ENCODE measurements at regions not wholly inside any gene's neighbourhood (a gene's known extent, or its start where the extent isn't known, plus 50 kb on each side); places are given as distances from the start of the nearest gene placed in this dataset.

DNA sequence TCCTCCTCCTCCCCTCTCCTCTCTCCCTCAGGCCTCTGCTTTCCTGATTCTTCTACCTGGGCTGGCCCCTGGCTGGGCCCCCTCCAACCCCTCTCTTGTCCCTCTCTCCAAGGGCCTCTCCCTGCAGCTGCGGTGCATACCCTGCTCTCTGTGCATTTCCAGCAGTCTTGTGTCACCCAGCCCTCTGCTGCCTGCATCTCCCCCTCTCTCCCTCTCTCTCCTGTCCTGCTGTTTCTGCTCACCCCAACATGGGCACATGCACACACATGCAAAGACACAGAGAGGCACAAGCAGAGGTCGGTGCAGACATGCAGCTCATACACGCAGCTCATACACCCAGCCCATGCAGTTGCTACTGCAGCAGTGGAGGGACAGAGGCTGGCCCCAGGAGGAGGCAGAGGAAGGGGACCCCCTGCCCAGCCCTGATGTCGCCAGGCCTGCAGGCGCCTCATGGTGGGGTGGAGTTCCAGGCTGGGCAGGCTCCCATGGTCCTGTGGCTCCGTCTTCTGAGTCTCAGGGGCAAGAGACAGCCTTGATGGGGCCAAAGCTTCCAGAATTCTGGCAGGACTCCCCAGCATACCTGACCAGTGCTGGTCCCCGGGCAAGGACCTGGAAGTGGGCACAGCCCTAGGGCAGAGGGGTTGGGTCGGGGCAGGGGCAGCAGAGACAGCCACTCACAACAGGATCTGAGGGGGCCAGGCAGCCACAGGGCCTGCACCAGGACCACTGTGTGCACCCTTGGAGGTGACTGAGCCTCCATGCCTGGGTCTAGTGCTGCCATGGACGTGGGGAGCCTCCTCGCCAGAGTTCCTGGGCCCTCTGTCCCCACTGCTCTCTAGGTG, 216.9 kb downstream of the C9orf50 start:
- 81% methylated on average over 5 of the region's 10 CpGs for WGBS (ENCODE audit: low lambda C conversion rate)
- Histone ChIP-seq H4K20me1 (ENCODE audit: insufficient read depth) (no peaks in the 10 kb centered on the region), H3K4me2 (no peak overlapping the region), H3K9me3 (no peaks in the 10 kb centered on the region), H3K79me2 (ENCODE audit: insufficient read depth) (no peaks in the 10 kb centered on the region), H3K9ac (no peak overlapping the region), H3K27ac (ENCODE audit: low read depth in 2 of 2, low read length in 1 of 2) (no peak overlapping the region), H3K36me3 (replicated peaks in 1 of 2; ENCODE audit: control insufficient read depth in 1 of 2, insufficient read depth in 2 of 2, low read length in 1 of 2) (no peaks in the 10 kb centered on the region), H3F3A (replicated peaks; ENCODE audit: insufficient read depth) (no peaks in the 10 kb centered on the region), H2AFZ (ENCODE audit: low read depth) (no peak overlapping the region), H3K9me2 (no peaks in the 10 kb centered on the region), H3K4me1 (ENCODE audit: control insufficient read depth in 1 of 2, insufficient read depth in 2 of 2, low read depth in 1 of 2, low read length in 1 of 2) (peaks cover 0 to 27% of the 10 kb centered on the region in 2 experiments; a peak in 1 of 4 replicates), H3K4me3 (ENCODE audit: low read depth in 2 of 2, low read length in 1 of 2) (no peak overlapping the region), H3K27me3 (ENCODE audit: insufficient read depth) (no peaks in the 10 kb centered on the region)
- TF ChIP-seq RXRA (IDR thresholded peaks at IDR 0.05; ENCODE audit: borderline replicate concordance, low read depth) (no peak), RAD21 (IDR thresholded peaks at IDR 0.05; ENCODE audit: low read length) (no peak), TEAD4 (IDR thresholded peaks at IDR 0.05; ENCODE audit: borderline replicate concordance, insufficient read depth) (no peak), SIN3A (IDR thresholded peaks at IDR 0.05; ENCODE audit: borderline replicate concordance, low read depth, low read length) (no peak), YY1 (IDR thresholded peaks at IDR 0.05; ENCODE audit: low read depth) (no peak)
- TF ChIP-seq, protein P1, sequence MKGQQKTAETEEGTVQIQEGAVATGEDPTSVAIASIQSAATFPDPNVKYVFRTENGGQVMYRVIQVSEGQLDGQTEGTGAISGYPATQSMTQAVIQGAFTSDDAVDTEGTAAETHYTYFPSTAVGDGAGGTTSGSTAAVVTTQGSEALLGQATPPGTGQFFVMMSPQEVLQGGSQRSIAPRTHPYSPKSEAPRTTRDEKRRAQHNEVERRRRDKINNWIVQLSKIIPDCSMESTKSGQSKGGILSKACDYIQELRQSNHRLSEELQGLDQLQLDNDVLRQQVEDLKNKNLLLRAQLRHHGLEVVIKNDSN (IDR thresholded peaks at IDR 0.05; ENCODE audit: borderline replicate concordance, low read depth): no peak
- TF ChIP-seq, protein P2, sequence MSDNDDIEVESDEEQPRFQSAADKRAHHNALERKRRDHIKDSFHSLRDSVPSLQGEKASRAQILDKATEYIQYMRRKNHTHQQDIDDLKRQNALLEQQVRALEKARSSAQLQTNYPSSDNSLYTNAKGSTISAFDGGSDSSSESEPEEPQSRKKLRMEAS (IDR thresholded peaks at IDR 0.05; ENCODE audit: low read depth): no peak
- TF ChIP-seq, protein P3, sequence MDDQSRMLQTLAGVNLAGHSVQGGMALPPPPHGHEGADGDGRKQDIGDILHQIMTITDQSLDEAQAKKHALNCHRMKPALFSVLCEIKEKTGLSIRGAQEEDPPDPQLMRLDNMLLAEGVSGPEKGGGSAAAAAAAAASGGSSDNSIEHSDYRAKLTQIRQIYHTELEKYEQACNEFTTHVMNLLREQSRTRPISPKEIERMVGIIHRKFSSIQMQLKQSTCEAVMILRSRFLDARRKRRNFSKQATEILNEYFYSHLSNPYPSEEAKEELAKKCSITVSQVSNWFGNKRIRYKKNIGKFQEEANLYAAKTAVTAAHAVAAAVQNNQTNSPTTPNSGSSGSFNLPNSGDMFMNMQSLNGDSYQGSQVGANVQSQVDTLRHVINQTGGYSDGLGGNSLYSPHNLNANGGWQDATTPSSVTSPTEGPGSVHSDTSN (IDR thresholded peaks at IDR 0.05): no peak
- ChIA-PET CTCF (interaction anchor here (0.6 to 1.4 kb wide), 3 partner anchors 51 to 272 kb away, joined by 3 to 5 read pairs (median 3); no protein-coding TSS in a partner anchor), POLR2A (interaction anchor here (0.7 kb wide), 1 partner anchor 70 kb away, joined by 3 read pairs; no protein-coding TSS in a partner anchor)
- DNase-seq: peak; percentile 36

DNA sequence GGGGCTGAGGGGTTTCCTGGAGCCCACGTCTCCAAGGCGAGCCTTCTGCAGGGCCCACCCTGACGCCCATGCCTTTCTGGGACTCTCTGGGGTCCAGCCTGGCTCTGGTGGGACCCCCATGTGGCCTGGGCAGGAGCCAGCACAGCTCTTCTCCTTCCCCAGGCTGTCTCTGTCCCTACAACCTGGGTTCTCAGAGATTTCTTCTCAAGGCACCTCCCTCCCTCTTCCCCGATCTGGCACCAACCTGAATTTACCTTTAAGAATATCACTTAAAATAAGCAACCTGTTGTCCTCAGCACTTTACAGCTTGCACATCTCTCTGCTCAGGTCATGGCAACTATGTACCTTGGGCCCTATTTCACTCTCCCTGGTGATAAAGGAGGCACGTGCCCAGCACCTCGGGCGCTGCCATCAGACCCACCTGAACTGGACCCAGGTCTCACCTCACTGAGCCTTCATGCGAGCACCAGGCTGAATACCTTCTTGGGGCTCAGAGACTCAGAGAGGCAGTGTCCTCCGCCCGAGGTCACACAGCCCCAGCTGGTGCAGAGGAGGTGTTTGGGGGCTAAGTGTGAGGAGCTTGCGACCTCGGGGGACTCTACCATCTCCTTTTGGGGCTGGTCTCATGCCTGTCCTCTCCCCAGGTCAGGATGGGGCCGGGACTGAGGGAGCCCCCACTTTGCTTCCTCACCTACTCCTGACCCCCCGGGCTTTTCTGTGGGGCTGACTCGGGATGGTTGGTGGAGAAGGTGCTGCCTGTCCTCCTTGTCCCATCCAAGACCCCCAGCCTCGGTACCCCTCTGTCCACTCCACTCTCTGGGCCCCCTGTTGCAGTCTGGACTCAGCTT, 217.7 kb downstream of the C9orf50 start:
- WGBS (ENCODE audit: low lambda C conversion rate): 97% methylated on average over 13 of the region's 16 CpGs
- H3K79me2 ChIP-seq (ENCODE audit: insufficient read depth): no peaks in the 10 kb centered on the region
- POLR2A ChIA-PET: interaction anchor here (0.7 to 1.4 kb wide), 2 partner anchors 57 to 69 kb away, joined by 3 read pairs; no protein-coding TSS in a partner anchor
- H3F3A ChIP-seq (replicated peaks; ENCODE audit: insufficient read depth): no peaks in the 10 kb centered on the region
- H3K9me2 ChIP-seq: no peaks in the 10 kb centered on the region
- CTCF ChIA-PET: interaction anchor here (0.6 to 1.4 kb wide), 4 partner anchors 13 to 271 kb away, joined by 3 to 5 read pairs (median 3); no protein-coding TSS in a partner anchor
- no peaks in the 10 kb centered on the region for H3K27me3 ChIP-seq (ENCODE audit: insufficient read depth)
- H3K9me3 ChIP-seq: no peaks in the 10 kb centered on the region
- no peak overlapping the region for H3K4me2 ChIP-seq
- TF ChIP-seq TCF12 (IDR thresholded peaks at IDR 0.05) (no peak), NRF1 (IDR thresholded peaks at IDR 0.05; ENCODE audit: low read depth, low read length) (no peak), JUND (IDR thresholded peaks at IDR 0.05) (no peak), SMC3 (IDR thresholded peaks at IDR 0.05; ENCODE audit: low read depth, low read length) (no peak), EZH2phosphoT487 (IDR thresholded peaks at IDR 0.05; ENCODE audit: borderline replicate concordance, low read depth) (no peak), RAD21 (IDR thresholded peaks at IDR 0.05; ENCODE audit: low read length) (no peak), TEAD4 (IDR thresholded peaks at IDR 0.05; ENCODE audit: borderline replicate concordance, insufficient read depth) (no peak)
- TF ChIP-seq, protein P4, sequence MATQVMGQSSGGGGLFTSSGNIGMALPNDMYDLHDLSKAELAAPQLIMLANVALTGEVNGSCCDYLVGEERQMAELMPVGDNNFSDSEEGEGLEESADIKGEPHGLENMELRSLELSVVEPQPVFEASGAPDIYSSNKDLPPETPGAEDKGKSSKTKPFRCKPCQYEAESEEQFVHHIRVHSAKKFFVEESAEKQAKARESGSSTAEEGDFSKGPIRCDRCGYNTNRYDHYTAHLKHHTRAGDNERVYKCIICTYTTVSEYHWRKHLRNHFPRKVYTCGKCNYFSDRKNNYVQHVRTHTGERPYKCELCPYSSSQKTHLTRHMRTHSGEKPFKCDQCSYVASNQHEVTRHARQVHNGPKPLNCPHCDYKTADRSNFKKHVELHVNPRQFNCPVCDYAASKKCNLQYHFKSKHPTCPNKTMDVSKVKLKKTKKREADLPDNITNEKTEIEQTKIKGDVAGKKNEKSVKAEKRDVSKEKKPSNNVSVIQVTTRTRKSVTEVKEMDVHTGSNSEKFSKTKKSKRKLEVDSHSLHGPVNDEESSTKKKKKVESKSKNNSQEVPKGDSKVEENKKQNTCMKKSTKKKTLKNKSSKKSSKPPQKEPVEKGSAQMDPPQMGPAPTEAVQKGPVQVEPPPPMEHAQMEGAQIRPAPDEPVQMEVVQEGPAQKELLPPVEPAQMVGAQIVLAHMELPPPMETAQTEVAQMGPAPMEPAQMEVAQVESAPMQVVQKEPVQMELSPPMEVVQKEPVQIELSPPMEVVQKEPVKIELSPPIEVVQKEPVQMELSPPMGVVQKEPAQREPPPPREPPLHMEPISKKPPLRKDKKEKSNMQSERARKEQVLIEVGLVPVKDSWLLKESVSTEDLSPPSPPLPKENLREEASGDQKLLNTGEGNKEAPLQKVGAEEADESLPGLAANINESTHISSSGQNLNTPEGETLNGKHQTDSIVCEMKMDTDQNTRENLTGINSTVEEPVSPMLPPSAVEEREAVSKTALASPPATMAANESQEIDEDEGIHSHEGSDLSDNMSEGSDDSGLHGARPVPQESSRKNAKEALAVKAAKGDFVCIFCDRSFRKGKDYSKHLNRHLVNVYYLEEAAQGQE (IDR thresholded peaks at IDR 0.05; ENCODE audit: low read depth, low read length): no peak
- no peak overlapping the region for H3K9ac ChIP-seq
- no peak overlapping the region for H2AFZ ChIP-seq (ENCODE audit: low read depth)
- H3K4me1 ChIP-seq (ENCODE audit: control insufficient read depth in 1 of 2, insufficient read depth in 2 of 2, low read depth in 1 of 2, low read length in 1 of 2): peaks cover 0 to 27% of the 10 kb centered on the region in 2 experiments; a peak in 1 of 4 replicates
- H3K4me3 ChIP-seq (ENCODE audit: low read depth in 2 of 2, low read length in 1 of 2): no peak overlapping the region
- no peaks in the 10 kb centered on the region for H4K20me1 ChIP-seq (ENCODE audit: insufficient read depth)
- H3K27ac ChIP-seq (ENCODE audit: low read depth in 2 of 2, low read length in 1 of 2): no peak overlapping the region
- peak; percentile 30 for DNase-seq
- no peaks in the 10 kb centered on the region for H3K36me3 ChIP-seq (replicated peaks in 1 of 2; ENCODE audit: control insufficient read depth in 1 of 2, insufficient read depth in 2 of 2, low read length in 1 of 2)
